ENCODE measurements at regions not wholly inside any gene's neighbourhood (a gene's known extent, or its start where the extent isn't known, plus 50 kb on each side); places are given as distances from the start of the nearest gene placed in this dataset.

GRCh38 chr11:38304926-38305325 lies 1706.9 kb upstream of the RAG2 start:
- DNase-seq = peak in 2 of 4 donors; percentile 3 to 6
- no peak for TF ChIP-seq CTCF (IDR thresholded peaks at IDR 0.05)
- no peak for ATAC-seq
- intact Hi-C loops (cut with DNase I) = no loop called here
- Histone ChIP-seq H3K9me3 (no peaks in the 10 kb centered on the region), H3K27ac (no peak overlapping the region), H3K36me3 (no peaks in the 10 kb centered on the region), H3K4me3 (no peak overlapping the region), H3K27me3 (no peaks in the 10 kb centered on the region), H3K4me1 (no peaks in the 10 kb centered on the region)

DNA sequence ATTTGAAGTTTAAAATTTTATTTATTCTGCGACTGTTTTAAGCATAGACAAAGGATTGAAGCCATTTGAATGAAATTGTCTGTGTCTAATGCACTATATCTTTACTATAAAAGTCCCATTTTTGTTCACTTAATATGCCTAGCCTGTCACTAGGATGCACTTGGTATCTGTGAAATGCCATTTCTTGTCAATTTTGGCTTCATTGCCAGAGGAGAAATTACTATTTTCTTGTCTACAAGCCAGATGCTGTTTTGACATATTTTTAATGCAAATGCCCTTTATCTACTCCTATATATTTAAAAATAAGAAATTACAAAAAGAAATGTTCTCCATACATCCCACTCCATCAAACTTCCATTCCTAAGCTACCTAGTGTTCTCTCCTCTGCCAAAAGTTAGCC lies 1704.5 kb upstream of the RAG2 start:
- no peak for TF ChIP-seq CTCF (IDR thresholded peaks at IDR 0.05)
- no peaks in the 10 kb centered on the region for H3K27me3 ChIP-seq
- intact Hi-C loops (cut with DNase I) = no loop called here
- no peak overlapping the region for H3K4me3 ChIP-seq
- no peaks in the 10 kb centered on the region for H3K36me3 ChIP-seq
- H3K9me3 ChIP-seq = no peaks in the 10 kb centered on the region
- H3K27ac ChIP-seq = no peak overlapping the region
- no peaks in the 10 kb centered on the region for H3K4me1 ChIP-seq
- no peak for ATAC-seq
- no peak for DNase-seq

GRCh38 chr11:38300570-38300969 lies 1702.5 kb upstream of the RAG2 start:
- no peaks in the 10 kb centered on the region for H3K27me3 ChIP-seq
- no peaks in the 10 kb centered on the region for H3K4me1 ChIP-seq
- no peaks in the 10 kb centered on the region for H3K36me3 ChIP-seq
- intact Hi-C loops (cut with DNase I) = no loop called here
- DNase-seq (no peak), ATAC-seq (no peak)
- no peak overlapping the region for H3K4me3 ChIP-seq
- TF ChIP-seq CTCF (IDR thresholded peaks at IDR 0.05) = no peak
- peaks cover 0 to 9% of the 10 kb centered on the region in 2 donors for H3K9me3 ChIP-seq
- H3K27ac ChIP-seq = no peak overlapping the region

GRCh38 chr11:38296211-38296776 lies 1698.3 kb upstream of the RAG2 start:
- no peak for TF ChIP-seq CTCF (IDR thresholded peaks at IDR 0.05)
- peak in 1 of 4 donors; percentile 61 for DNase-seq

GRCh38 chr11:38282718-38283117 lies 1684.7 kb upstream of the RAG2 start:
- H3K4me3 ChIP-seq = no peak overlapping the region
- TF ChIP-seq CTCF (IDR thresholded peaks at IDR 0.05) = no peak
- no peaks in the 10 kb centered on the region for H3K27me3 ChIP-seq
- H3K27ac ChIP-seq = no peak overlapping the region
- no peaks in the 10 kb centered on the region for H3K4me1 ChIP-seq
- H3K9me3 ChIP-seq = peaks cover 0 to 14% of the 10 kb centered on the region in 2 donors
- H3K36me3 ChIP-seq = no peaks in the 10 kb centered on the region
- no peak for DNase-seq
- ATAC-seq = no peak
- intact Hi-C loops (cut with DNase I) = no loop called here

More at GRCh38 chr11:38296211-38296776, 1698.3 kb upstream of the RAG2 start:
- ATAC-seq = no peak
- H3K9me3 ChIP-seq = peaks cover 0 to 20% of the 10 kb centered on the region in 2 donors
- no peaks in the 10 kb centered on the region for H3K27me3 ChIP-seq
- no peak overlapping the region for H3K4me3 ChIP-seq
- intact Hi-C loops (cut with DNase I) = no loop called here
- no peaks in the 10 kb centered on the region for H3K36me3 ChIP-seq
- H3K27ac ChIP-seq = no peak overlapping the region
- H3K4me1 ChIP-seq = no peaks in the 10 kb centered on the region
